ENCODE measurements at regions not wholly inside any gene's neighbourhood (a gene's known extent, or its start where the extent isn't known, plus 50 kb on each side); places are given as distances from the start of the nearest gene placed in this dataset.
A peak's percentile ranks its signal among the peaks of the same experiment; 100 is the strongest.

DNA sequence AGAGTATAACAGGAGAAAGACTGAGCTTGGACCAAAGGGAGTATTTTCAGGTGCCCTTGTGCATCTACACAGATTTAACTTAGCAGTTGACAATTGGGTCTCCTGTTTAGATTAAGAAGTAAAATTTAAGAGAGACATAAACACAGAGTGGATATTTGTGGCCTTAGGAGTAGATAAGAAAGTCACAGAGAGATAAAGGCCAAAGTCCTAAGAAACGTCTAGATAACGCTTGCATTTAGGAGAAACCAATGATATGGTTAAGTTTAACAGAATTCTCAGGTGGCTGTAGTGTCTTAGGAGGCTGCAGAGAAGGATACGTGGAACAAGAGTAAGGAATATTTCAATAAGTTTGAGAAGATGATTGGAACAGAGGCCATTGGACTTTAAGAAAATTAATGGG, 155.0 kb upstream of the DAB2 start:
- no peak for DNase-seq (ENCODE audit: low read depth in 2 of 2)
- no peak overlapping the region for H3K27ac ChIP-seq (ENCODE audit: insufficient read depth, low read length)
- H3K36me3 ChIP-seq (ENCODE audit: control insufficient read depth, insufficient read depth, low read length): no peaks in the 10 kb centered on the region
- no peaks in the 10 kb centered on the region for H4K20me1 ChIP-seq (ENCODE audit: control insufficient read depth, extremely low read depth, insufficient read depth, low read length)
- no peak for TF ChIP-seq EZH2 (IDR thresholded peaks at IDR 0.05; ENCODE audit: low read length, missing control alignments)
- no peak for TF ChIP-seq CTCF (conservative IDR thresholded peaks at IDR 0.05 in 1 of 2, IDR thresholded peaks at IDR 0.05 in 1 of 2; ENCODE audit: low read depth in 1 of 2, low read length in 2 of 2)
- H3K4me1 ChIP-seq (ENCODE audit: control insufficient read depth, extremely low read depth, insufficient read depth, low read length): no peaks in the 10 kb centered on the region
- H3K27me3 ChIP-seq (ENCODE audit: control insufficient read depth, insufficient read depth, low read length): no peaks in the 10 kb centered on the region
- H3K79me2 ChIP-seq (ENCODE audit: control insufficient read depth, insufficient read depth, low read length): no peaks in the 10 kb centered on the region
- no peak overlapping the region for H3K4me2 ChIP-seq (ENCODE audit: extremely low read depth, insufficient read depth, low read length)
- no peak overlapping the region for H3K4me3 ChIP-seq (replicated peaks in 1 of 4; ENCODE audit: control extremely low read depth in 1 of 4, insufficient read depth in 1 of 4, low read depth in 3 of 4, low read length in 4 of 4)
- H3K9me3 ChIP-seq (ENCODE audit: control insufficient read depth, insufficient read depth, low read depth, low read length): no peaks in the 10 kb centered on the region
- no peak overlapping the region for H3K9ac ChIP-seq (ENCODE audit: insufficient read depth, low read length)
- no peak overlapping the region for H2AFZ ChIP-seq (ENCODE audit: low read length)

GRCh38 chr5:39578887-39579497, 154.2 kb upstream of the DAB2 start:
- no peak overlapping the region for H2AFZ ChIP-seq (ENCODE audit: low read length)
- H3K27ac ChIP-seq (ENCODE audit: insufficient read depth, low read length): no peak overlapping the region
- H3K4me2 ChIP-seq (ENCODE audit: extremely low read depth, insufficient read depth, low read length): no peak overlapping the region
- no peaks in the 10 kb centered on the region for H4K20me1 ChIP-seq (ENCODE audit: control insufficient read depth, extremely low read depth, insufficient read depth, low read length)
- no peak overlapping the region for H3K4me3 ChIP-seq (replicated peaks in 1 of 4; ENCODE audit: control extremely low read depth in 1 of 4, insufficient read depth in 1 of 4, low read depth in 3 of 4, low read length in 4 of 4)
- H3K36me3 ChIP-seq (ENCODE audit: control insufficient read depth, insufficient read depth, low read length): no peaks in the 10 kb centered on the region
- H3K9me3 ChIP-seq (ENCODE audit: control insufficient read depth, insufficient read depth, low read depth, low read length): no peaks in the 10 kb centered on the region
- H3K79me2 ChIP-seq (ENCODE audit: control insufficient read depth, insufficient read depth, low read length): no peaks in the 10 kb centered on the region
- TF ChIP-seq EZH2 (IDR thresholded peaks at IDR 0.05; ENCODE audit: low read length, missing control alignments) (no peak), CTCF (conservative IDR thresholded peaks at IDR 0.05 in 1 of 2, IDR thresholded peaks at IDR 0.05 in 1 of 2; ENCODE audit: low read depth in 1 of 2, low read length in 2 of 2) (peak in 1 of 2 donors; percentile 35)
- peak; percentile 17 to 67 for DNase-seq (ENCODE audit: low read depth in 2 of 2)
- no peaks in the 10 kb centered on the region for H3K4me1 ChIP-seq (ENCODE audit: control insufficient read depth, extremely low read depth, insufficient read depth, low read length)
- no peak overlapping the region for H3K9ac ChIP-seq (ENCODE audit: insufficient read depth, low read length)
- no peaks in the 10 kb centered on the region for H3K27me3 ChIP-seq (ENCODE audit: control insufficient read depth, insufficient read depth, low read length)

- H2AFZ ChIP-seq (ENCODE audit: low read length): no peak overlapping the region
- DNase-seq (ENCODE audit: low read depth in 2 of 2): no peak
- H3K9ac ChIP-seq (ENCODE audit: insufficient read depth, low read length): no peak overlapping the region
- no peaks in the 10 kb centered on the region for H3K9me3 ChIP-seq (ENCODE audit: control insufficient read depth, insufficient read depth, low read depth, low read length)
- no peaks in the 10 kb centered on the region for H3K4me1 ChIP-seq (ENCODE audit: control insufficient read depth, extremely low read depth, insufficient read depth, low read length)
- H3K27ac ChIP-seq (ENCODE audit: insufficient read depth, low read length): no peak overlapping the region
- no peak overlapping the region for H3K4me2 ChIP-seq (ENCODE audit: extremely low read depth, insufficient read depth, low read length)
- no peak overlapping the region for H3K4me3 ChIP-seq (replicated peaks in 1 of 4; ENCODE audit: control extremely low read depth in 1 of 4, insufficient read depth in 1 of 4, low read depth in 3 of 4, low read length in 4 of 4)
- no peaks in the 10 kb centered on the region for H3K79me2 ChIP-seq (ENCODE audit: control insufficient read depth, insufficient read depth, low read length)
- H4K20me1 ChIP-seq (ENCODE audit: control insufficient read depth, extremely low read depth, insufficient read depth, low read length): no peaks in the 10 kb centered on the region
- no peaks in the 10 kb centered on the region for H3K27me3 ChIP-seq (ENCODE audit: control insufficient read depth, insufficient read depth, low read length)
- no peaks in the 10 kb centered on the region for H3K36me3 ChIP-seq (ENCODE audit: control insufficient read depth, insufficient read depth, low read length)
- TF ChIP-seq EZH2 (IDR thresholded peaks at IDR 0.05; ENCODE audit: low read length, missing control alignments): no peak
- TF ChIP-seq CTCF (conservative IDR thresholded peaks at IDR 0.05 in 1 of 2, IDR thresholded peaks at IDR 0.05 in 1 of 2; ENCODE audit: low read depth in 1 of 2, low read length in 2 of 2): no peak
Measured at GRCh38 chr5:39577529-39577928, 152.7 kb upstream of the DAB2 start.

Data from fibroblast of lung (primary cell).